Spinal cord (tissue), 9 donors: ENCODE measurements at regions not wholly inside any gene's neighbourhood (a gene's known extent, or its start where the extent isn't known, plus 50 kb on each side); places are given as distances from the start of the nearest gene placed in this dataset.

Experiments used
- DNase-seq, 6 donors: peaks; one replicate each; pipeline versions ENCODE4 v3.0.0 to v3.0.0-alpha.2; 2013 to 2015; ENCODE audit warnings: low spot score in 6 of 6, low read depth in 4 of 6
- H3K27ac ChIP-seq: one replicate; pipeline ENCODE4 v1.5.1; 2013; ENCODE audit warnings: low read depth, low read length, control low read depth
- H3K27me3 ChIP-seq: one replicate; pipeline ENCODE4 v1.6.1; 2013; ENCODE audit warnings: low read length; ENCODE audit not compliant: control insufficient read depth, insufficient read depth
- H3K36me3 ChIP-seq: one replicate; pipeline ENCODE4 v1.6.1; 2013; ENCODE audit warnings: low read length; ENCODE audit not compliant: control insufficient read depth, insufficient read depth
- H3K4me1 ChIP-seq: one replicate; pipeline ENCODE4 v1.6.1; 2013; ENCODE audit warnings: low read length; ENCODE audit not compliant: control insufficient read depth, insufficient read depth
- H3K4me3 ChIP-seq: one replicate; pipeline ENCODE4 v1.5.1; 2013; ENCODE audit warnings: low read depth, low read length, control low read depth
- H3K9me3 ChIP-seq: one replicate; pipeline ENCODE4 v1.6.1; 2013; ENCODE audit warnings: low read length; ENCODE audit not compliant: control insufficient read depth, insufficient read depth
- WGBS: methylation state at CpG from one replicate; pipeline ENCODE4 v1.1.5; 2013; ENCODE audit warnings: missing lambda C conversion rate; ENCODE audit not compliant: insufficient coverage; 5-methylcytosine and 5-hydroxymethylcytosine counted together
- donor health status: healthy.

- Histone ChIP-seq H3K36me3 (no peaks in the 10 kb centered on the region), H3K4me3 (no peak overlapping the region), H3K27me3 (no peaks in the 10 kb centered on the region), H3K27ac (no peak overlapping the region), H3K9me3 (peaks cover 8% of the 10 kb centered on the region), H3K4me1 (no peaks in the 10 kb centered on the region)
- no peak for DNase-seq
- 88% methylated on average over 4 of the region's 5 CpGs for WGBS
These were observed 1477.6 kb downstream of the UQCRFS1 start for GRCh38 chr19:27735314-27735713.

GRCh38 chr19:27734496-27735220, 1478.3 kb downstream of the UQCRFS1 start:
- H3K36me3 ChIP-seq: no peaks in the 10 kb centered on the region
- WGBS: 75% methylated on average over 5 of the region's 5 CpGs
- H3K4me3 ChIP-seq: no peak overlapping the region
- no peak for DNase-seq
- H3K4me1 ChIP-seq: no peaks in the 10 kb centered on the region
- H3K27me3 ChIP-seq: no peaks in the 10 kb centered on the region
- peaks cover 8% of the 10 kb centered on the region for H3K9me3 ChIP-seq
- no peak overlapping the region for H3K27ac ChIP-seq

DNA sequence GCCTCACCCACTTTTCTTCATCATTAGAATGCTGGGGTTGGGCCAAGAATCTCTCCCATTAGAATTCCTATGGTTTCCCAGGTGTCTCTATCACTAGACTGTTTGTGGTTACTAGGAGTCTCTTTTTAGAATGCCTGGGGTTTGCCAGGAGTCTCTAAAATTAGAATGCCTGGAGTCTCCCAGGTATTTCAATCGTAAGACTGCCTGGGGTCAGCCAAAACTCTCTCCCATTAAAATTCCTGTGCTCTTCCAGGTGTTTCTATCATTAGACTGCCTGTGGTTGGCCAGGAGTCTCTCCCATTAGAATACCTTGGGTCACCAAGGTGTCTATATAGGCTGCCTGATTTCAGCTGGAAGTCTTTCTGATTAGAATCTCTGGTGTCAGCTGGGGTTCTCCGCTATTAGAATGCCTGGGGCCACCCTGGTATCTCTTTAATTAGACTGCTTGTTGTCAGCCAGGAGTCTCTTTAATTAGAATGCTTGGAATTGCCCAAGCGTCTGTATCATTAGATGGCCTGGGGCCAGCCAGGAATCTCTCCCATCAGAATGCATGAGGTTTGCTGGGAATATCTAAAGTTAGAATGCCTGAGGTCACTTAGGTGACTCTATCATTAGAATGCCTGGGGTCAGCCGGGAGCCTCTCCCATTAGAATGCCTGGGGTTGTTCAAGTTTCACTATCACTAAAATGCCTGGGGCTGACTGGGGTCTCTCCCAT, 1479.2 kb downstream of the UQCRFS1 start:
- no peaks in the 10 kb centered on the region for H3K36me3 ChIP-seq
- WGBS: 100% methylated on average over 3 of the region's 4 CpGs
- no peak for DNase-seq

GRCh38 chr19:27729332-27729731, 1483.6 kb downstream of the UQCRFS1 start:
- H3K9me3 ChIP-seq: peaks cover 6% of the 10 kb centered on the region
- no peaks in the 10 kb centered on the region for H3K4me1 ChIP-seq
- H3K27ac ChIP-seq: no peak overlapping the region
- H3K36me3 ChIP-seq: no peaks in the 10 kb centered on the region
- no peak overlapping the region for H3K4me3 ChIP-seq
- no peaks in the 10 kb centered on the region for H3K27me3 ChIP-seq
- DNase-seq: no peak
- WGBS: 100% methylated on average over 1 of the region's 2 CpGs

More for the DNA sequence above, 1479.2 kb downstream of the UQCRFS1 start:
- Histone ChIP-seq H3K4me3 (no peak overlapping the region), H3K4me1 (no peaks in the 10 kb centered on the region), H3K27ac (no peak overlapping the region), H3K9me3 (peaks cover 5% of the 10 kb centered on the region), H3K27me3 (no peaks in the 10 kb centered on the region)

- Histone ChIP-seq H3K9me3 (peaks cover 11% of the 10 kb centered on the region), H3K4me3 (no peak overlapping the region), H3K4me1 (no peaks in the 10 kb centered on the region), H3K27ac (no peak overlapping the region), H3K36me3 (no peaks in the 10 kb centered on the region), H3K27me3 (no peaks in the 10 kb centered on the region)
- DNase-seq: no peak
- WGBS: 85% methylated on average over 2 of the region's 4 CpGs
These were observed 1490.3 kb downstream of the UQCRFS1 start for GRCh38 chr19:27722625-27723024.

DNA sequence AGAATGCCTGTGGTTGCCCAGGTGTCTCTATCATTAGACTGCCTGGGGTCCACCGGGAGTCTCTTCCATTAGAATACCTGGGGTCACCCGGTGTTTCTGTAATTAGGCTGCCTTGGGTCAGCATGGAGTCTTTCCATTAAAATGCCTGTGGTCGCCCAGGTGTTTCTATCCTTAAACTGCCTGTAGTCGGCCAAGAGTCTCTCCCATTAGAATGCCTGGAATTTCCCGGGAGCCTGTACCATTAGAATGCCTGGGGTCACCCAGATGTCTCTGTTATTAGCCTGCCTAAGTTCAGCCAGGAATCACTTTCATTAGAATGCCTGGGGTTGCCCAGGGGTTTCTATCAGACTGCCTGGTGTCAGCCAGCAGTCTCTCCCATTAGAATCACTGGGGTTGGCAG, 1492.8 kb downstream of the UQCRFS1 start:
- H3K27me3 ChIP-seq: no peaks in the 10 kb centered on the region
- 84% methylated on average over 5 of the region's 5 CpGs for WGBS
- DNase-seq: no peak
- no peak overlapping the region for H3K4me3 ChIP-seq
- H3K36me3 ChIP-seq: no peaks in the 10 kb centered on the region
- no peaks in the 10 kb centered on the region for H3K4me1 ChIP-seq
- H3K9me3 ChIP-seq: peaks cover 11% of the 10 kb centered on the region
- H3K27ac ChIP-seq: no peak overlapping the region

DNA sequence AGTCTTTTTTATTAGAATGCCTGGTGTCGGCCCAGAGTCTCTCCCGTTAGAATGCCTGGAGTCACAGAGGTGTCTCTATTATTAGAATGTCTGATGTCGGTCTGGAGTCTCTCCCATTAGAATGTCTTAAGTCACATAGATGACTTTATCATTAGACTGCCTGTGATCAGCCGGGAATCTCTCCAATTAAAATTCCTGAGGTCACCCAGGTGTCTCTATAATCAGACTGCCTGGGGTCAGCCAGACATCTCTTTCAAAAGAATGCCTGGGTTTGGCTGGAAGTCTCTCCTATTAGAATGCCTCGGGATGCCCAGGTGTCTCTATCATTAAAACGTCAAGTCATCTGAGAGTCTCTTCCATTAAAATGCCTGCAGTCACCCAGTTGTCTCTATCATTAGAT, 1493.9 kb downstream of the UQCRFS1 start:
- no peaks in the 10 kb centered on the region for H3K27me3 ChIP-seq
- H3K27ac ChIP-seq: no peak overlapping the region
- no peak for DNase-seq
- WGBS: 78% methylated on average over 3 of the region's 6 CpGs
- H3K36me3 ChIP-seq: no peaks in the 10 kb centered on the region
- no peaks in the 10 kb centered on the region for H3K4me1 ChIP-seq
- H3K9me3 ChIP-seq: peaks cover 14% of the 10 kb centered on the region
- H3K4me3 ChIP-seq: no peak overlapping the region

DNA sequence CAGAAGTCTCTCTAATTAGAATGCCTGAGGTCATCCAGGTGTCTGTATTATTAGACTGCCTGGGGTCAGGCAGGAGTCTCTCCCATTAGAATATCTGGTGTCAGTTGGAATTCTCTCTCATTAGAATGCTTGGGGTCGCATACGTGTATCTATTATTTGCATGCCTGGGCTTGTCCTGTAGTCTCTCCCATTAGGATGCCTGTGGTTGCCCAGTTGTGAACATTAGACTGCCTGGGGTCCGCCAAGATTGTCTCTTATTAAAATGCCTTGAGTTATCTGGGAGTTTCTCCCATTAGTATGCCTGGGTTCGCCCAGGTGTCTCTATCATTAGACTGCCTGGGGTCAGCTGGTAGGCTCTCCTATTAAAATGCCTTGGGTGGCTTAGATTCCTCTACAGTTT, 1494.7 kb downstream of the UQCRFS1 start:
- DNase-seq: no peak
- H3K27me3 ChIP-seq: no peaks in the 10 kb centered on the region
- WGBS: 68% methylated on average over 4 of the region's 4 CpGs
- no peaks in the 10 kb centered on the region for H3K4me1 ChIP-seq
- H3K9me3 ChIP-seq: peaks cover 11% of the 10 kb centered on the region
- H3K27ac ChIP-seq: no peak overlapping the region
- no peaks in the 10 kb centered on the region for H3K36me3 ChIP-seq
- no peak overlapping the region for H3K4me3 ChIP-seq

DNA sequence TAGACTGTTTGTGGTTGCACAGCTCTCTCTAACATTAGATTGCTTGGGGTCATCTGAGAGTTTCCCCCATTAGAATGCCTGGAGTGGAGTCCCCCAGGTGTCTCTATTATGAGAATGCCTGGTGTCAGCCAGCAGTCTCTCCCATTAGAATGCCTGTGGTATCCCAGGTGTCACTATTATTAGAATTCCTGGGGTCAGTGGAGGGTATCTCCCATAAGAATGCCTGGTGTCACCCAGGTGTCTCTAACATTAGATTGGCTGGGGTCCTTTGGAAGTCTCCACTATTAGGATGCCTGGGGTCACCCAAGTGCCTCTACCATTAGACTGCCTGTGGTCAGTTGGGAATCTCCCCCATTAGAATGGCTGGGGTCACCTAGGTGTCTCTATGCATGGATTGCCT, 1495.1 kb downstream of the UQCRFS1 start:
- DNase-seq: no peak
- no peak overlapping the region for H3K27ac ChIP-seq
- H3K27me3 ChIP-seq: no peaks in the 10 kb centered on the region
- peaks cover 11% of the 10 kb centered on the region for H3K9me3 ChIP-seq
- no peaks in the 10 kb centered on the region for H3K4me1 ChIP-seq
- H3K36me3 ChIP-seq: no peaks in the 10 kb centered on the region
- H3K4me3 ChIP-seq: no peak overlapping the region

DNA sequence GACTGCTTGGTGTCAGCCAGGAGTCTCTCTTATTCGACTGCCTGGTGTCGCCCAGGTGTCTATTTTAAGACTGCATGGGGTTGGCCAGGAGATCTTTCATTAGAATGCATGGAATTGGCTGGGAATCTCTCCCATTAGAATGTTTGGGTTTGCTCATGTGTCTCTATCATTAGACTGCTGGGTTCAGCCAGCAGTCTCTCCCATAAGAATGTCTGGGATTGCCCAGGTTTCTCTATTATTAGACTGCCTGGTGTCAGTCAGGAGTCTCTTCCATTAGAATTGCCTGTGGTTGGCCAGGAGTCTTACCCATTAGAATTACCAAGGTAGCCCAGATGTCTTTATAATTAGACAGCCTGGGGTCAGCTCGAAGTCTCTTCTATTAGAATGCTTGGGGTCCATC, 1496.0 kb downstream of the UQCRFS1 start:
- Histone ChIP-seq H3K27me3 (no peaks in the 10 kb centered on the region), H3K36me3 (no peaks in the 10 kb centered on the region), H3K9me3 (peaks cover 13% of the 10 kb centered on the region), H3K27ac (no peak overlapping the region), H3K4me3 (no peak overlapping the region), H3K4me1 (no peaks in the 10 kb centered on the region)
- WGBS: 70% methylated on average over 3 of the region's 3 CpGs
- no peak for DNase-seq
